HCT116 (cell line): ENCODE measurements at regions not wholly inside any gene's neighbourhood (a gene's known extent, or its start where the extent isn't known, plus 50 kb on each side); places are given as distances from the start of the nearest gene placed in this dataset.

Experiments
- CTCF ChIP-seq, 3 experiments: fragments of 200-600 bp in 1 of 3; sonication (generic) in 1 of 3; IDR thresholded peaks in 2 of 3; conservative IDR thresholded peaks in 1 of 3; 2 replicates each; pipeline ENCODE4 v1.5.1; 2012 to 2017; ENCODE audit warnings: low read depth in 2 of 3, low read length in 2 of 3, antibody characterized with exemption in 1 of 3, borderline replicate concordance in 1 of 3, control low read depth in 1 of 3, mild to moderate bottlenecking in 1 of 3, mixed read lengths in 1 of 3, mixed run types in 1 of 3, moderate library complexity in 1 of 3; ENCODE audit not compliant: insufficient read depth in 1 of 3
- EZH2 ChIP-seq: fragments of 200-600 bp; sonication (generic); IDR thresholded peaks from 2 replicates; pipeline ENCODE4 v1.6.1; 2017; ENCODE audit warnings: antibody characterized with exemption, mixed run types
- POLR2AphosphoS5 ChIP-seq: IDR thresholded peaks from 2 replicates; pipeline ENCODE4 v1.6.1; 2011; ENCODE audit warnings: mild to moderate bottlenecking, low read depth, low read length, moderate library complexity
- SIN3A ChIP-seq: IDR thresholded peaks from 2 replicates; pipeline ENCODE4 v1.6.1; 2012; ENCODE audit warnings: low read depth
- YY1 ChIP-seq: IDR thresholded peaks from 2 replicates; pipeline ENCODE4 v1.6.1; 2011; ENCODE audit warnings: low read length, low read depth, moderate library complexity, mild to moderate bottlenecking; ENCODE audit not compliant: insufficient replicate concordance; ENCODE audit errors: extremely low read depth
- ZNF274 ChIP-seq: fragments of 200-500 bp; sonication (Bioruptor generic); IDR thresholded peaks from 2 replicates; pipeline ENCODE4 v1.6.1; 2014; ENCODE audit warnings: mild to moderate bottlenecking, low read depth, low read length, inconsistent platforms

- TF ChIP-seq EZH2 (no peak), POLR2AphosphoS5 (no peak), CTCF (IDR thresholded peaks at IDR 0.05 in 2 of 3, conservative IDR thresholded peaks at IDR 0.05 in 1 of 3; ENCODE audit: borderline replicate concordance in 1 of 3, insufficient read depth in 1 of 3, low read depth in 2 of 3, low read length in 2 of 3) (no peak), YY1 (no peak), SIN3A (no peak), ZNF274 (no peak)
Observed at GRCh38 chr4:17128268-17128667, 229.8 kb upstream of the LDB2 start.
